DMS 273 (cell line): ENCODE measurements at regions not wholly inside any gene's neighbourhood (a gene's known extent, or its start where the extent isn't known, plus 50 kb on each side); places are given as distances from the start of the nearest gene placed in this dataset.

Experiments
- DNase-seq: peaks from one replicate; lab custom pipeline; 2025; ENCODE audit not compliant: unreplicated experiment; lab: John Stamatoyannopoulos, UW

DNA sequence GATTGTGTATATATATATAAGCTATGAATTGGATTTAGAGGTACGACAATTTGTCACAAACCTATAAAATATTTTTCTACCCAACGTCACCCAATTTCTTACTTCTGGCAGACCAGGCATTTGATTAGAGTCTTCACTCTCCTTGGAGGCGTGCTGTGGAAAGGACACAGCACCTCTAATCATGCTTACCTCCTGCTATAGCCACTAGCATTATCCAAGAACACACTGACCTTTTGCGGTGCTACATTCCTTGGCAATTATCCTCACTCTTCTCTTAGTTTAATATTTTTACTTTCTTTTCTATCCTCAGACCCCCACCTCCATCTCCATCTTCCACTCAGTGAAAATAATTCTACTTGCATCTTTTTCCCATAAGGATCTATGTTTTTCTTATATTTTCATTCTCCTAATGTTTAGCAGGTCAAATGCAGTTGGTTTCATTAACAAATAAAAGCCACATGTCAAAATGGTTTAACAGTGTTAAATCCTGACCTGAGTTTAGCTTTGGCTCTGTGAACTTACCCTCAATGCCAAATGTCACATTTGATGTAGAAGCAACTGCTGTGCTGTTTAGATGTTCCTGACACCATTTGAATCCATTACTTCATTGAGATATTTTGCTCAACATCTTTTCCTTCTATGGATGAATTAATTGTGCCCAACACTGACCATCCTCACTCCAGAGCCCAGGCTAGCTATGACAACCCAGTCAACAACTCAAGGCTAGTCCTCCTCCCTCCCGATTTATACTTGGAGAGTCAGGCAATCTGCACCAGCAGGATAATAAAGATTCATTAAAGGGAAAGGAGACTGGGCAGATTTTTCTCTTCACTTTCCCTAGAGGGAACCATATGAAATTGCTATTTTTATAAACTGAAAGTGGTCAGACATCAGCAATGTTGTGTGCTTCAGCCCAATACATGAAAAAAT lies 240.5 kb downstream of the MREG start:
- no peak for DNase-seq

GRCh38 chr2:215772003-215772402 lies 241.3 kb downstream of the MREG start:
- DNase-seq, result no peak

DNA sequence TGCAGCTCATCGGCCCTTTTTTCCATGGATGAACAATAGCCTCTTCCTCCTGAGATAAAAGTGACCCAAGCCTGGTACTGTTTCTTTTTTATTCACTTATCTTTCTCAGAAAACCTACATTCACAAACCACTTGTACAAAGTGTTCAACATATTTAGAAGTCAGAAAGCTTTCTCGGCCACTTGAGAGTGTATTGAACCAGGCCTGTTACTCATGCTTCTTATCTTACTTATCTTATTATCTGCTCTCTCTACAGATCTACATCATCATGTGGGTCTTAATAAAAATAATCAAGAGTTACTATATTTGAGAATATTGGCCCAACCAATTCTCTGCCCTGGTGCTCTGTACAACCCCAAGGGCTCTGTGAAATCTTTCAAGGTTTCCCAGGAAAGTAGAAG lies 242.1 kb downstream of the MREG start:
- DNase-seq, result no peak

DNA sequence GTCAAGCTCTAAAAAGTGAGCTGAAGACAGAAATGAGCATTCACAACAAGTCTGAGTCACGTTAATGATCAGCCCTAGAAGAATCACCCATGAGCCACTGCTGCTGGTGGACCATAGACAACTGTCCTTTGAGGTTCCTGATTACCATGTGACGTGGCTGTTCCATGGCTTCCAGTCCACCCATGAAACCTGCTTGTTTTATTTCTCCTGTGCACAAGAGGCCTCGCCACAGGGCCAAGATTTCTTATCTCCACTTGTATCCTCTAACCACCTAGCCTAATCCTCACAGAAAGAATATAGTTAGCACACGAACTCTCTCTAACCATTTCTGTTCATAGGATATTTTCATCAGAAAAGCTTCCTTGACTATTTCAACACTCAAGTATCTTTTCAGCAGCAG lies 242.7 kb downstream of the MREG start:
- DNase-seq, result no peak

DNA sequence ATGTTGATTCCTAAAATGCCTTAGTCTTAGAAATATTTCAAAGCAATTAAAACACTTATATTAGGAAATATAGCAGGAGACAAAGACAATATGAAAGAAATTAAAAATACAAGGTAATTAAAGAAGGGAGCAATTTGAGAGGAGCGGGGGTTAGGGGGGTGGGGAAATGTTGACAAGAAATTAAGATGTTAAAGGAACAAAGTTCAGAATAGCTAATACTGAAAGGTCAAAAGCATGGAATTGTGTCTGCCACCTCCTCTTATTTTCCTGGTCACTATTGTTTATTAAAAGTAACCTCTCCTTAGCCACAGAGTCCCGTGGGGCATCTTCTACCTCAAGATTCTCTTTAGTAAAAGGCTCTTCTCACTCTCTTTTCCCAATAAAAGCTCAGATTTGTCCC lies 244.1 kb downstream of the MREG start:
- DNase-seq, result no peak

- DNase-seq, result no peak
Measured at GRCh38 chr2:215767625-215768024, 245.7 kb downstream of the MREG start.

GRCh38 chr2:215765729-215766360 lies 247.5 kb downstream of the MREG start:
- DNase-seq, result no peak

DNA sequence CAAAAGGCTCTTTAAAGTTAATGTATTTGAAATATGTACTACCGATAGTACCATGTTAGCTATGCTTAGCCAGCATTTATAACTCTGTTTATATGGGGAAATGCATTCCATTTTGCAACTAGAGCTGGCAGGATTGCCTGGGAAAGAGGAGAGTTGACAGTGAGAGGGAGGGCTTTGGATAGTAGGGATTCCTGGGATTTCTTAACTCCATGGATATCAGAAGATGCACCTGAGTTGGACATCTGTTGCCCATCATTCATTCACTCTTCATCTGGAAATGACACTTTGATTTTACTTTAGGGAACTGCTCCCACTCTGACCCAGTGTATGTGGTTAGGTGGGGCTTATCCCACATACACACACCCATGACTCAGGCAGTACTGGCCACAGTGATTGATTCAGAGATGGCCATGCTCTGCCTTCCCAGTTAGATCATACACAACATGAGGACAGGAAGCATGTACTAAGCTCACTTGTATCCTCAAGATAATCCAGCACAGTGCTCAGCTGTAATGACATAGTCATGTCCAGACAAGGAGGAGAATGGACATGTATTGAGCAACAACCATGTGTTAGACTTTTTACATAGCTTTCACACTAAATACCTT lies 248.8 kb downstream of the MREG start:
- no peak for DNase-seq

- DNase-seq, result no peak
Measured at GRCh38 chr2:215760557-215760956, 252.8 kb downstream of the MREG start.

DNA sequence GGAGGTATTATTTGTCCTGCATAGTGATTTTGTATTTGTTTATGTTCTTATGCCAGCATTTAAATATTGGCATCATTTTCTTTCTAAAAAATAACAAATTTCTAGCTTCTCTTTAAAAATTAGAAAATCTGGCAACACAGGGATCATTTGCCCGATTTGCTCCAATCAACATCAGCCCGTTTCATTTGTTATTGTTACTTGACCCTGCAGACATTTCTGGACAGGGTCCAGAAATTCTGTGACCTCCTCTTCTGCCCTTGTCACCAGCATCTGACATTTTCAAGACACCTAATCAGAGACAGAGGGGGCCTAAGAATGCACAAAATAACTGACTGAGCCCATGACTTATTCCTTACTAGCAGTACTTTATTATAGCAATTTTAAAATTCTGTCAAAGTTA lies 253.3 kb downstream of the MREG start:
- DNase-seq, result no peak

DNA sequence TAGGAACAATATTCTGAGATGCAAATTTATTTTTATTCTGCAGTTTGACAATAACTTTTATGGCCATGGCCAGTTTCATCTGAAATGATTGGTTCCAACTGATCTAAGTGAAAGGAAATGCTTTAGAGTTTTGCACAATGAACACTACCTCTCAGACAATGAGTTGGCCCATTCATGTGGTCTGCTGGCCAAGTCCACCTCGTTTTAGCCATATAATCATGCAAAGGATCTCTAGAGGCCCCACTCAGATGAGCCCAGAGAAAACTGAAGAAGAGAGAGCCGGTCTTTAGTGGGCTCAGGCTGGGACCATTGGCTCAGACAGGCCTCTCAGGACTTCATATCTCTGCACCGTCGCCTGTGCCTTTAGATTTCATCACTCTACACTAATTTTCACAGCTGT lies 254.7 kb downstream of the MREG start:
- no peak for DNase-seq

GRCh38 chr2:215756346-215756730 lies 257.0 kb downstream of the MREG start:
- peak; percentile 40 for DNase-seq

- DNase-seq, result no peak
Measured at GRCh38 chr2:215755641-215756345, 257.6 kb downstream of the MREG start.

DNA sequence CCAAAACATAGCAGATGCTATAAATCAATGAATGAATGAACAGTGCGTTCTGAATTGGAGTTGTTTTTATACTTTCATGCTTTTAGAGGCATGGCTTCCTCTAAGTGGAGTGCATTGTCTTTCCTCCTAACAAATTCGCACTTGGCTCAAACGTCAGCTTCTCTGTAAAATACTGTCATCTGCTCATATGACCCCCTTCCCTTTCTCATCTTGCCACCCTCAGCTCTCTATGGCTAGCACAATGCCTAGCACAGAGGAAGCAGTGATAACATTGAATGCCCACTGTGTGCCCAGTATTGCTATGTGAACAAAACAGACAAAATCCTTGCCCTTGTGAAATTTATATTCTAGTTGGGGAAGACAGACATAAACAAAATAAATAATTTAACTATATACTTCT lies 258.8 kb downstream of the MREG start:
- no peak for DNase-seq

DNA sequence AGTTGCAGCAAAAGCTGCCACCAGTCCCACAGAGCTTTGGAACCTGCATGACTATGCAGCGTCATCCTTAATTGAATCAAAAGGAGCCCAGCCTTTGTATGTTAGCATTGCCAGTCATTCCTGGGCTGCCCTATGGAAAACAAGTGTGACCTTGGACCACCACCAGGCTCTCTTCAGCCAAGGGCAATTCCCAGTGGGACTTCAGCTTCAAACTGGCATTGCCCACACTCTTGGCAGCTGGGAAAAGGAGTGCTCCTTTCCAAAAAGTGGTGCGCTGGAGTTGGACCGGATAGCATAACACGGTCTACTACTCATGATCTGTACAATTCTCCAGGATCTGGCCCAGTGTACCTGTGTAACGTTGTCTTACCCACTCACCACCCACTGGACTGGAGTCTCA lies 259.5 kb downstream of the MREG start:
- DNase-seq, result no peak

DNA sequence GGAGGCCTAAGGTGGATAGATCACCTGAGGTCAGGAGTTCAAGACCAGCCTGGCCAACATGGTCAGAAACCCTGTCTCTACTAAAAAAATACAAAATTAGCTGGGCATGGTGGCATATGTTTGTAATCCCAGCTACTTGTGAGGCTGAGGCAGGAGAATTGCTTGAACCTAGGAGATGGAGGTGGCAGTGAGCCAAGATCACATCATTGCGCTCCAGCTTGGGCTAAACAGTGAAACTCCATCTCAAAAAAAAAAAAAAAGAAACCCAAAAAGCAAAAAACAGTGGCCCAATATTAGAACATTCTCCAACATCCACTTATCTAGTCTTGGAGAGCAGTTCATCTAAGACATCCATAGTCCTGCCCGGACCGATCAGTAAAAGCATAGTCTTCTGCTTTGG lies 260.4 kb downstream of the MREG start:
- no peak for DNase-seq

DNA sequence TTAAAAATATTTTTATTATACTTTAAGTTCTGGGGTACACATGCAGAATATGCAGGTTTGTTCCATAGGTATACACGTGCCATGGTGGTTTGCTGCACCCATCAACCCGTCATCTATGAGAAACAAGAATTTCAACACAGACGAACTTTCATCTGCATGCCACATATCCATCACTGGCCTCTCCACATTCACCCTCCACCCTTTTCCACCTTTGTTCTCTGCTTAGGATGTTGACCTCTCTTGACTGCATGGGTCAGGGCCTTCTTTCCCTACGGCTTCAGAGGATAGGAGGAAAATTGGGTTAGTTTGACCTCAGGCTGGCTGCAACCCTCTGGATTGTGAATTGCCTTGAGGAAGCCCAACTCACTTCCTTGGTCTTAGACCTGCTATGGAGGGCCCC lies 260.9 kb downstream of the MREG start:
- no peak for DNase-seq

GRCh38 chr2:215751911-215752272 lies 261.5 kb downstream of the MREG start:
- no peak for DNase-seq

DNA sequence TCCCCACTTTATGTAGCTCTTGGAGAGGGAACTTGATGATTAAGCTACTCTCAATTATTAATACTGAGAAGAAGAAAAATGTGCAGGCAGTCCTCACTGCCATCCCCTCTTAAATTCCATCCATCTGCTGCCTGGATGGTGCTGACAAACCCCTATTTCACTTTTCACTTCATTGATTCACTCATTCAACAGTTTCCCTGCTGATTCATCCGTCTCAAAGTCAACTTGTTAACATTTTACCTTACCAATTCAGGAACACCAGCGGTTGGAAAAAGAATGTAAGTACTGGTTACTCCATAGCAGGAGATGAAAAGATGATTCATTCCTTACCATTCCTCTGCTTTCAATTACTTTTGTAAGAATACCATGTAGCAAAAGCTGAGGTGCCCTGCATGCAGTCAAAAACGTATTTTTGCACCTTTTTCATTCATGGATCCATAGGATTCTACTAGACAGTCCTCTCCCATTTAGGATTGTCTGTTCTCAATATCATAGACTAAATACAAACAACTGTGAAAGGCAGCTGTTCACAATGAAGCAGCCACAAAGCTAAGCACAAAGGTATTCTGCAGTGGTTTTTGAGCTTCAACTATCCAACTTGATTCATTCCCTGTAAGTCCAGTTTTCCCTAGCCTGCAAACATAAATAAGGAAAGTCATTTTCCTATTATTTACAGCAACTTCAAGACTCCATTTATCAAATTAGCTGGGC lies 262.0 kb downstream of the MREG start:
- DNase-seq, result no peak

- DNase-seq, result no peak
Measured at GRCh38 chr2:215750763-215751162, 262.6 kb downstream of the MREG start.
